WTC11 (cell line): ENCODE measurements at regions not wholly inside any gene's neighbourhood (a gene's known extent, or its start where the extent isn't known, plus 50 kb on each side); places are given as distances from the start of the nearest gene placed in this dataset.

Experiments
- ATAC-seq: fragments of 200-7000 bp; cut with Tn5 transposase; 2 replicates; pipeline ENCODE4 v1.10.0; 2021; ENCODE audit warnings: mild to moderate bottlenecking, moderate library complexity
- CTCF ChIA-PET: fragments of 300-600 bp; sonication (Branson Sonifier 250); formaldehyde crosslinking; loops from one replicate; lab custom pipeline; 2021; ENCODE audit warnings: antibody characterized with exemption; lab: Charles Lee
- POLR2A ChIA-PET: fragments of 350-600 bp; sonication (Branson Sonifier 250); formaldehyde crosslinking; loops from one replicate; lab custom pipeline; 2021; ENCODE audit warnings: antibody characterized with exemption; lab: Charles Lee
- DNase-seq: peaks from one replicate; pipeline ENCODE4 v3.0.0; 2021; ENCODE audit warnings: low spot score
- H3K27ac Mint-ChIP-seq: 2 replicates; pipeline ENCODE4 v1.8.0; 2021; ENCODE audit warnings: mixed read lengths
- H3K27me3 Mint-ChIP-seq: 2 replicates; pipeline ENCODE4 v1.8.0; 2021; ENCODE audit warnings: low read depth, mild to moderate bottlenecking, moderate library complexity, mixed read lengths
- H3K36me3 Mint-ChIP-seq: 2 replicates; pipeline ENCODE4 v1.8.0; 2021; ENCODE audit warnings: mixed read lengths
- H3K4me1 Mint-ChIP-seq: 2 replicates; pipeline ENCODE4 v1.8.0; 2022; ENCODE audit warnings: mixed read lengths
- H3K4me3 Mint-ChIP-seq: 2 replicates; pipeline ENCODE4 v1.8.0; 2021; ENCODE audit warnings: mild to moderate bottlenecking, moderate library complexity, mixed read lengths
- H3K9me3 Mint-ChIP-seq: 2 replicates; pipeline ENCODE4 v1.8.0; 2021; ENCODE audit warnings: mixed read lengths
- ETV6 ChIP-seq: sonication (generic); formaldehyde crosslinking; IDR thresholded peaks from 2 replicates; pipeline ENCODE4 v1.8.1; 2022; ENCODE audit warnings: mild to moderate bottlenecking, missing genetic modification reagents
- FOXK1 ChIP-seq: sonication (generic); formaldehyde crosslinking; IDR thresholded peaks from 2 replicates; pipeline ENCODE4 v1.8.0; 2022; ENCODE audit warnings: mild to moderate bottlenecking, moderate library complexity, missing genetic modification reagents
- FOXP1 ChIP-seq: sonication (generic); formaldehyde crosslinking; IDR thresholded peaks from 2 replicates; pipeline ENCODE4 v1.8.0; 2022; ENCODE audit warnings: missing genetic modification reagents, mild to moderate bottlenecking, moderate library complexity, borderline replicate concordance
- GTF2I ChIP-seq: fragments of 250-450 bp; sonication (Bioruptor Pico); conservative IDR thresholded peaks from 2 replicates; pipeline ENCODE4 v1.4.0; 2021; ENCODE audit warnings: mild to moderate bottlenecking
- JUN ChIP-seq: sonication (generic); formaldehyde crosslinking; IDR thresholded peaks from 2 replicates; pipeline ENCODE4 v1.8.0; 2023; ENCODE audit warnings: mild to moderate bottlenecking, missing genetic modification reagents
- MXD4 ChIP-seq: fragments of 250-450 bp; sonication (Bioruptor Pico); IDR thresholded peaks from 2 replicates; pipeline ENCODE4 v1.8.0; 2021; ENCODE audit warnings: mild to moderate bottlenecking, moderate library complexity, borderline replicate concordance
- MYBL2 ChIP-seq: sonication (generic); formaldehyde crosslinking; IDR thresholded peaks from 2 replicates; pipeline ENCODE4 v1.8.1; 2023; ENCODE audit warnings: mild to moderate bottlenecking, moderate library complexity, missing genetic modification reagents
- NFATC4 ChIP-seq: fragments of 250-450 bp; sonication (Bioruptor Pico); IDR thresholded peaks from 2 replicates; pipeline ENCODE4 v1.9.0; 2021; ENCODE audit warnings: mild to moderate bottlenecking
- NFE2L1 ChIP-seq: sonication (generic); formaldehyde crosslinking; IDR thresholded peaks from 2 replicates; pipeline ENCODE4 v1.8.1; 2023; ENCODE audit warnings: missing genetic modification reagents
- OVOL2 ChIP-seq: fragments of 250-450 bp; sonication (Bioruptor Pico); IDR thresholded peaks from 2 replicates; pipeline ENCODE4 v1.9.0; 2021; ENCODE audit warnings: mild to moderate bottlenecking, borderline replicate concordance
- RORB ChIP-seq: fragments of 250-450 bp; sonication (Bioruptor Pico); IDR thresholded peaks from 2 replicates; pipeline ENCODE4 v1.9.0; 2021; ENCODE audit warnings: mild to moderate bottlenecking
- SP1 ChIP-seq: sonication (generic); formaldehyde crosslinking; conservative IDR thresholded peaks from 2 replicates; pipeline ENCODE4 v1.8.1; 2022; ENCODE audit warnings: missing genetic modification reagents
- TP53 ChIP-seq: sonication (generic); formaldehyde crosslinking; IDR thresholded peaks from 2 replicates; pipeline ENCODE4 v1.8.1; 2023; ENCODE audit warnings: mild to moderate bottlenecking, missing genetic modification reagents
- ZNF121 ChIP-seq: sonication (generic); formaldehyde crosslinking; IDR thresholded peaks from 2 replicates; pipeline ENCODE4 v1.8.0; 2023; ENCODE audit warnings: missing genetic modification reagents
- ZNF423 ChIP-seq: fragments of 250-450 bp; sonication (Bioruptor Pico); IDR thresholded peaks from 2 replicates; pipeline ENCODE4 v2.1.2; 2022; ENCODE audit warnings: mild to moderate bottlenecking, moderate library complexity
- TF ChIP-seq, protein P1 (sequence below): fragments of 250-450 bp; sonication (Bioruptor Pico); conservative IDR thresholded peaks from 2 replicates; pipeline ENCODE4 v1.9.0; 2021; ENCODE audit warnings: mild to moderate bottlenecking
- TF ChIP-seq, protein P2 (sequence below): sonication (generic); formaldehyde crosslinking; IDR thresholded peaks from 2 replicates; pipeline ENCODE4 v1.8.1; 2023; ENCODE audit warnings: mild to moderate bottlenecking, missing genetic modification reagents, moderate library complexity
- TF ChIP-seq, protein P3 (sequence below): sonication (generic); formaldehyde crosslinking; IDR thresholded peaks from 2 replicates; pipeline ENCODE4 v1.8.1; 2023; ENCODE audit warnings: mild to moderate bottlenecking, missing genetic modification reagents
- TF ChIP-seq, protein P4 (sequence below): sonication (generic); formaldehyde crosslinking; IDR thresholded peaks from 2 replicates; pipeline ENCODE4 v1.8.1; 2023; ENCODE audit warnings: mild to moderate bottlenecking, missing genetic modification reagents, borderline replicate concordance
- TF ChIP-seq, protein P5 (sequence below): sonication (generic); formaldehyde crosslinking; IDR thresholded peaks from 2 replicates; pipeline ENCODE4 v1.8.1; 2023; ENCODE audit warnings: mild to moderate bottlenecking, missing genetic modification reagents, moderate library complexity
- TF ChIP-seq, protein P6 (sequence below): sonication (generic); formaldehyde crosslinking; conservative IDR thresholded peaks from 2 replicates; pipeline ENCODE4 v1.8.1; 2023; ENCODE audit warnings: mild to moderate bottlenecking, low read depth, missing genetic modification reagents, moderate library complexity
- TF ChIP-seq, protein P7 (sequence below): sonication (generic); formaldehyde crosslinking; IDR thresholded peaks from 2 replicates; pipeline ENCODE4 v1.8.0; 2022; ENCODE audit warnings: mild to moderate bottlenecking, missing genetic modification reagents
- TF ChIP-seq, protein P8 (sequence below): sonication (generic); formaldehyde crosslinking; conservative IDR thresholded peaks from 2 replicates; pipeline ENCODE4 v1.8.1; 2022; ENCODE audit warnings: mild to moderate bottlenecking, missing genetic modification reagents

DNA sequence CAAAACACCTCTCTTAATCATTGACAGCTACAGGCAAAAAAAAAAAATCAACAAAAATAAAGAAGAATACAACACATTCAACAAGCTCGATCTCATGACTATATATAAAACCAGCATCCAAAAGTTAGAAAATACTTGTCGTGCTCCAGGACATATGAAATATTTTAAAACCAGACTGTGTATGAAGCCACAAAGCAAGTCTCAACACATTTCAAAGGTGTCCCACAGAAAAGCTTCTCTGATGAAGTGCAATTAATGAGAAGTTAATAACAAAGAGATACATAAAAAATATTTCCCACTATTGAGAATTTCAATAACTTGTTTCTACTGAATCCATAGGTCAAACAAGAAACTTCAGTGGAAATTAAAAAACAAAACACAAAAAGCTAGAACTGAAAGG is 178.7 kb downstream of the PLK2 start:
- ATAC-seq, result no peak
- H3K27ac Mint-ChIP-seq, result no peak overlapping the region
- TF ChIP-seq, protein P1, sequence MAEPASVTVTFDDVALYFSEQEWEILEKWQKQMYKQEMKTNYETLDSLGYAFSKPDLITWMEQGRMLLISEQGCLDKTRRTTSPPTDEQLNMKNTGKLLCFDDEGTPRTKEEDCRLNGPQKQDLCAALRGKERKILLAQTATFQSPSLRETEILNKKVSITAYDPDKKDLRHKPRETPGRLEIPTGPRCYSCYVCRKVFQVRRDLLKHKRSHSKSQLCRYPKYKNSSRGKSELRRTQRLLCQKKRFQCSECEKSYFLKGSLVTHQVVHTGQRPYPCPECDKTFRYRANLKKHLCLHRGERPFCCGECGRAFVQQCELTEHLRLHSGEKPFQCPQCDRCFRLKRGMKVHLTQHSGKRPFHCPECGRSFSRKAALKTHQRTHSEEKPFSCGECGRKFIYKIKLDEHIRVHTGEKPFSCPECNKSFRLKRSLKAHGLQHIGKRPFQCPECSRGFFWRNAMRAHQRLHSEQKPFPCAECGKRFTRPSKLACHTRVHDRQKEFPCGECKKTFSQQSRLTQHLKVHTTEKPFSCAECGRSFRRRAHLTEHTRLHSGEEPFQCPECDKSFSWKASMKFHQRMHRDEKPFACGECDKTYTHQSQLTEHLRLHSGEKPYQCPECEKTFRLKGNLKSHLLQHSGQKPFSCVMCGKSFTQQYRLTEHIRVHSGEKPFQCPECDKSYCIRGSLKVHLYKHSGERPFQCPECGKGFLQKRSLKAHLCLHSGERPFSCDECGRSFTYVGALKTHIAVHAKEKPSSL (CRISPR knock-in tag), result no peak
- TF ChIP-seq FOXK1 (no peak), FOXP1 (CRISPR knock-in tag) (no peak), RORB (CRISPR knock-in tag) (no peak), ZNF423 (CRISPR knock-in tag) (no peak)
- TF ChIP-seq, protein P2, sequence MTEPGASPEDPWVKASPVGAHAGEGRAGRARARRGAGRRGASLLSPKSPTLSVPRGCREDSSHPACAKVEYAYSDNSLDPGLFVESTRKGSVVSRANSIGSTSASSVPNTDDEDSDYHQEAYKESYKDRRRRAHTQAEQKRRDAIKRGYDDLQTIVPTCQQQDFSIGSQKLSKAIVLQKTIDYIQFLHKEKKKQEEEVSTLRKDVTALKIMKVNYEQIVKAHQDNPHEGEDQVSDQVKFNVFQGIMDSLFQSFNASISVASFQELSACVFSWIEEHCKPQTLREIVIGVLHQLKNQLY (CRISPR knock-in tag), result no peak
- TF ChIP-seq, protein P3, sequence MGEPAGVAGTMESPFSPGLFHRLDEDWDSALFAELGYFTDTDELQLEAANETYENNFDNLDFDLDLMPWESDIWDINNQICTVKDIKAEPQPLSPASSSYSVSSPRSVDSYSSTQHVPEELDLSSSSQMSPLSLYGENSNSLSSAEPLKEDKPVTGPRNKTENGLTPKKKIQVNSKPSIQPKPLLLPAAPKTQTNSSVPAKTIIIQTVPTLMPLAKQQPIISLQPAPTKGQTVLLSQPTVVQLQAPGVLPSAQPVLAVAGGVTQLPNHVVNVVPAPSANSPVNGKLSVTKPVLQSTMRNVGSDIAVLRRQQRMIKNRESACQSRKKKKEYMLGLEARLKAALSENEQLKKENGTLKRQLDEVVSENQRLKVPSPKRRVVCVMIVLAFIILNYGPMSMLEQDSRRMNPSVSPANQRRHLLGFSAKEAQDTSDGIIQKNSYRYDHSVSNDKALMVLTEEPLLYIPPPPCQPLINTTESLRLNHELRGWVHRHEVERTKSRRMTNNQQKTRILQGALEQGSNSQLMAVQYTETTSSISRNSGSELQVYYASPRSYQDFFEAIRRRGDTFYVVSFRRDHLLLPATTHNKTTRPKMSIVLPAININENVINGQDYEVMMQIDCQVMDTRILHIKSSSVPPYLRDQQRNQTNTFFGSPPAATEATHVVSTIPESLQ (CRISPR knock-in tag), result no peak
- TF ChIP-seq, protein P4, sequence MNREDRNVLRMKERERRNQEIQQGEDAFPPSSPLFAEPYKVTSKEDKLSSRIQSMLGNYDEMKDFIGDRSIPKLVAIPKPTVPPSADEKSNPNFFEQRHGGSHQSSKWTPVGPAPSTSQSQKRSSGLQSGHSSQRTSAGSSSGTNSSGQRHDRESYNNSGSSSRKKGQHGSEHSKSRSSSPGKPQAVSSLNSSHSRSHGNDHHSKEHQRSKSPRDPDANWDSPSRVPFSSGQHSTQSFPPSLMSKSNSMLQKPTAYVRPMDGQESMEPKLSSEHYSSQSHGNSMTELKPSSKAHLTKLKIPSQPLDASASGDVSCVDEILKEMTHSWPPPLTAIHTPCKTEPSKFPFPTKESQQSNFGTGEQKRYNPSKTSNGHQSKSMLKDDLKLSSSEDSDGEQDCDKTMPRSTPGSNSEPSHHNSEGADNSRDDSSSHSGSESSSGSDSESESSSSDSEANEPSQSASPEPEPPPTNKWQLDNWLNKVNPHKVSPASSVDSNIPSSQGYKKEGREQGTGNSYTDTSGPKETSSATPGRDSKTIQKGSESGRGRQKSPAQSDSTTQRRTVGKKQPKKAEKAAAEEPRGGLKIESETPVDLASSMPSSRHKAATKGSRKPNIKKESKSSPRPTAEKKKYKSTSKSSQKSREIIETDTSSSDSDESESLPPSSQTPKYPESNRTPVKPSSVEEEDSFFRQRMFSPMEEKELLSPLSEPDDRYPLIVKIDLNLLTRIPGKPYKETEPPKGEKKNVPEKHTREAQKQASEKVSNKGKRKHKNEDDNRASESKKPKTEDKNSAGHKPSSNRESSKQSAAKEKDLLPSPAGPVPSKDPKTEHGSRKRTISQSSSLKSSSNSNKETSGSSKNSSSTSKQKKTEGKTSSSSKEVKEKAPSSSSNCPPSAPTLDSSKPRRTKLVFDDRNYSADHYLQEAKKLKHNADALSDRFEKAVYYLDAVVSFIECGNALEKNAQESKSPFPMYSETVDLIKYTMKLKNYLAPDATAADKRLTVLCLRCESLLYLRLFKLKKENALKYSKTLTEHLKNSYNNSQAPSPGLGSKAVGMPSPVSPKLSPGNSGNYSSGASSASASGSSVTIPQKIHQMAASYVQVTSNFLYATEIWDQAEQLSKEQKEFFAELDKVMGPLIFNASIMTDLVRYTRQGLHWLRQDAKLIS (CRISPR knock-in tag), result no peak
- H3K27me3 Mint-ChIP-seq, result no peaks in the 10 kb centered on the region
- ChIA-PET CTCF (interaction anchor here (1.2 kb wide), 1 partner anchor 179 kb away, joined by 3 read pairs; no protein-coding TSS in a partner anchor), POLR2A (no interaction called here)
- H3K4me1 Mint-ChIP-seq, result no peaks in the 10 kb centered on the region
- DNase-seq, result no peak
- 0 out of 2 replicates have a peak, but pooled peaks cover 9% of the 10 kb centered on the region for H3K9me3 Mint-ChIP-seq
- H3K36me3 Mint-ChIP-seq, result no peaks in the 10 kb centered on the region
- H3K4me3 Mint-ChIP-seq, result no peak overlapping the region

DNA sequence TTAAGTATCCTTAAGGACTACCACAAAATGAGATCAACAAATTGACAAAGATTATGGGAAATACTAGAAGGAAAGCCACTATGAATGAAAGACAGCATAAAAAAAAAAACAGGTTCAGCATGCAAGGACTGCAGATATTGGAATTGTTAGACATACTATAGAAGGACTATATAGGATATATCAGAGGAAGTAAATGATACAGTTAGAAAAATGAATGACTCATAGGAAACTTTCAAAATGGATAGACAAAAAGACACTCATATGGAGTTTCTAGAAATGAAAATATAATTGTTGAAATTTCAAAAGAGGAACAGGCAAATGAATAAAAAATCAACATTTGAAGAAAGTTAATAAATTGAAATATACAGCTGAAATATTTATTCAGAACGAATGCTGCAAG is 180.6 kb downstream of the PLK2 start:
- POLR2A ChIA-PET, result no interaction called here
- Mint-ChIP-seq H3K27me3 (no peaks in the 10 kb centered on the region), H3K27ac (no peak overlapping the region), H3K36me3 (no peaks in the 10 kb centered on the region), H3K9me3 (0 out of 2 replicates have a peak, but pooled peaks cover 9% of the 10 kb centered on the region), H3K4me3 (no peak overlapping the region), H3K4me1 (no peaks in the 10 kb centered on the region)
- CTCF ChIA-PET, result no interaction called here
- no peak for DNase-seq
- ATAC-seq, result no peak
- no peak for TF ChIP-seq NFE2L1 (CRISPR knock-in tag)
- no peak for TF ChIP-seq GTF2I (CRISPR knock-in tag)
- no peak for TF ChIP-seq JUN
- no peak for TF ChIP-seq TP53 (CRISPR knock-in tag)
- TF ChIP-seq NFATC4 (CRISPR knock-in tag), result no peak
- no peak for TF ChIP-seq ZNF121 (CRISPR knock-in tag)
- TF ChIP-seq, protein P5, sequence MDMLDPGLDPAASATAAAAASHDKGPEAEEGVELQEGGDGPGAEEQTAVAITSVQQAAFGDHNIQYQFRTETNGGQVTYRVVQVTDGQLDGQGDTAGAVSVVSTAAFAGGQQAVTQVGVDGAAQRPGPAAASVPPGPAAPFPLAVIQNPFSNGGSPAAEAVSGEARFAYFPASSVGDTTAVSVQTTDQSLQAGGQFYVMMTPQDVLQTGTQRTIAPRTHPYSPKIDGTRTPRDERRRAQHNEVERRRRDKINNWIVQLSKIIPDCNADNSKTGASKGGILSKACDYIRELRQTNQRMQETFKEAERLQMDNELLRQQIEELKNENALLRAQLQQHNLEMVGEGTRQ (CRISPR knock-in tag), result no peak
- TF ChIP-seq, protein P6, sequence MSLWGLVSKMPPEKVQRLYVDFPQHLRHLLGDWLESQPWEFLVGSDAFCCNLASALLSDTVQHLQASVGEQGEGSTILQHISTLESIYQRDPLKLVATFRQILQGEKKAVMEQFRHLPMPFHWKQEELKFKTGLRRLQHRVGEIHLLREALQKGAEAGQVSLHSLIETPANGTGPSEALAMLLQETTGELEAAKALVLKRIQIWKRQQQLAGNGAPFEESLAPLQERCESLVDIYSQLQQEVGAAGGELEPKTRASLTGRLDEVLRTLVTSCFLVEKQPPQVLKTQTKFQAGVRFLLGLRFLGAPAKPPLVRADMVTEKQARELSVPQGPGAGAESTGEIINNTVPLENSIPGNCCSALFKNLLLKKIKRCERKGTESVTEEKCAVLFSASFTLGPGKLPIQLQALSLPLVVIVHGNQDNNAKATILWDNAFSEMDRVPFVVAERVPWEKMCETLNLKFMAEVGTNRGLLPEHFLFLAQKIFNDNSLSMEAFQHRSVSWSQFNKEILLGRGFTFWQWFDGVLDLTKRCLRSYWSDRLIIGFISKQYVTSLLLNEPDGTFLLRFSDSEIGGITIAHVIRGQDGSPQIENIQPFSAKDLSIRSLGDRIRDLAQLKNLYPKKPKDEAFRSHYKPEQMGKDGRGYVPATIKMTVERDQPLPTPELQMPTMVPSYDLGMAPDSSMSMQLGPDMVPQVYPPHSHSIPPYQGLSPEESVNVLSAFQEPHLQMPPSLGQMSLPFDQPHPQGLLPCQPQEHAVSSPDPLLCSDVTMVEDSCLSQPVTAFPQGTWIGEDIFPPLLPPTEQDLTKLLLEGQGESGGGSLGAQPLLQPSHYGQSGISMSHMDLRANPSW (CRISPR knock-in tag), result no peak
- TF ChIP-seq MXD4, result no peak
- no peak for TF ChIP-seq OVOL2 (CRISPR knock-in tag)
- no peak for TF ChIP-seq ETV6 (CRISPR knock-in tag)
- no peak for TF ChIP-seq MYBL2 (CRISPR knock-in tag)
- no peak for TF ChIP-seq FOXK1
- TF ChIP-seq SP1 (CRISPR knock-in tag), result no peak
- TF ChIP-seq, protein P7, sequence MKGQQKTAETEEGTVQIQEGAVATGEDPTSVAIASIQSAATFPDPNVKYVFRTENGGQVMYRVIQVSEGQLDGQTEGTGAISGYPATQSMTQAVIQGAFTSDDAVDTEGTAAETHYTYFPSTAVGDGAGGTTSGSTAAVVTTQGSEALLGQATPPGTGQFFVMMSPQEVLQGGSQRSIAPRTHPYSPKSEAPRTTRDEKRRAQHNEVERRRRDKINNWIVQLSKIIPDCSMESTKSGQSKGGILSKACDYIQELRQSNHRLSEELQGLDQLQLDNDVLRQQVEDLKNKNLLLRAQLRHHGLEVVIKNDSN (CRISPR knock-in tag), result no peak
- TF ChIP-seq, protein P8, sequence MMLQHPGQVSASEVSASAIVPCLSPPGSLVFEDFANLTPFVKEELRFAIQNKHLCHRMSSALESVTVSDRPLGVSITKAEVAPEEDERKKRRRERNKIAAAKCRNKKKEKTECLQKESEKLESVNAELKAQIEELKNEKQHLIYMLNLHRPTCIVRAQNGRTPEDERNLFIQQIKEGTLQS (CRISPR knock-in tag), result no peak
